ENCODE measurements at regions not wholly inside any gene's neighbourhood (a gene's known extent, or its start where the extent isn't known, plus 50 kb on each side); places are given as distances from the start of the nearest gene placed in this dataset.

DNA sequence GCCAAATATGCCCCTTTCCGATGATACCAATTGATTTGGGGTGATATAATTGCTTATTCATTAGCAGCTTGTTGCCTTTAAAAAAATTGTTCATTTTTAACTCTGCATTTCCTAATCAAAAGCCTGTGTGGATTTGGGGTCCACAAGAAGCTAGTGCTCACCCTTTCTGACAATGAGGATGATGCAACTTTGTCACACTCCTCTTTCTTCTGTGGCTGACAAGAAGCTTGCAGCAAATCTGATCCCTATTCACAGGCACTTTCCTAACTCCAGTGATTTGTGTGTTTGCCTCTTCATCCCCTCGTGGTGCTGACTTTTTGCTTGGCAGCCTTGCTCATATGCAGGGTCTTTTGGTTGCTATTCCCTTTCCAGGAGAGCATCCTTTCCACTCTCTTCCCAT is 182.7 kb upstream of the LDB2 start:
- Histone ChIP-seq H3K9me3 (ENCODE audit: insufficient read depth, low read depth) (no peaks in the 10 kb centered on the region), H3K36me3 (ENCODE audit: low read depth) (no peaks in the 10 kb centered on the region), H3K27ac (no peak overlapping the region), H3K4me2 (no peak overlapping the region), H4K20me1 (ENCODE audit: insufficient read depth) (no peaks in the 10 kb centered on the region), H3K79me2 (ENCODE audit: low read depth) (no peaks in the 10 kb centered on the region), H2AFZ (no peak overlapping the region), H3K4me3 (no peak overlapping the region), H3K4me1 (replicated peaks; ENCODE audit: insufficient read depth) (no peaks in the 10 kb centered on the region), H3K27me3 (ENCODE audit: insufficient read depth, low read depth) (0 out of 2 replicates have a peak, but pooled peaks cover 10% of the 10 kb centered on the region), H3F3A (ENCODE audit: insufficient read depth, low read depth) (no peaks in the 10 kb centered on the region), H3K9me2 (ENCODE audit: insufficient read depth) (no peaks in the 10 kb centered on the region)
- BruUV-seq (replicated peaks) = no TSS peak
- TF ChIP-seq EZH2 (IDR thresholded peaks at IDR 0.05; ENCODE audit: low read depth) = no peak
- TF ChIP-seq, protein P1, sequence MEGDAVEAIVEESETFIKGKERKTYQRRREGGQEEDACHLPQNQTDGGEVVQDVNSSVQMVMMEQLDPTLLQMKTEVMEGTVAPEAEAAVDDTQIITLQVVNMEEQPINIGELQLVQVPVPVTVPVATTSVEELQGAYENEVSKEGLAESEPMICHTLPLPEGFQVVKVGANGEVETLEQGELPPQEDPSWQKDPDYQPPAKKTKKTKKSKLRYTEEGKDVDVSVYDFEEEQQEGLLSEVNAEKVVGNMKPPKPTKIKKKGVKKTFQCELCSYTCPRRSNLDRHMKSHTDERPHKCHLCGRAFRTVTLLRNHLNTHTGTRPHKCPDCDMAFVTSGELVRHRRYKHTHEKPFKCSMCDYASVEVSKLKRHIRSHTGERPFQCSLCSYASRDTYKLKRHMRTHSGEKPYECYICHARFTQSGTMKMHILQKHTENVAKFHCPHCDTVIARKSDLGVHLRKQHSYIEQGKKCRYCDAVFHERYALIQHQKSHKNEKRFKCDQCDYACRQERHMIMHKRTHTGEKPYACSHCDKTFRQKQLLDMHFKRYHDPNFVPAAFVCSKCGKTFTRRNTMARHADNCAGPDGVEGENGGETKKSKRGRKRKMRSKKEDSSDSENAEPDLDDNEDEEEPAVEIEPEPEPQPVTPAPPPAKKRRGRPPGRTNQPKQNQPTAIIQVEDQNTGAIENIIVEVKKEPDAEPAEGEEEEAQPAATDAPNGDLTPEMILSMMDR (conservative IDR thresholded peaks at IDR 0.05) = no peak
- DNase-seq = no peak
- ChIA-PET CTCF (no interaction called here), POLR2A (ENCODE audit: unreplicated experiment) (no interaction called here)
- intact Hi-C loops (cut with micrococcal nuclease; ENCODE audit: unreplicated experiment) = no loop called here

DNA sequence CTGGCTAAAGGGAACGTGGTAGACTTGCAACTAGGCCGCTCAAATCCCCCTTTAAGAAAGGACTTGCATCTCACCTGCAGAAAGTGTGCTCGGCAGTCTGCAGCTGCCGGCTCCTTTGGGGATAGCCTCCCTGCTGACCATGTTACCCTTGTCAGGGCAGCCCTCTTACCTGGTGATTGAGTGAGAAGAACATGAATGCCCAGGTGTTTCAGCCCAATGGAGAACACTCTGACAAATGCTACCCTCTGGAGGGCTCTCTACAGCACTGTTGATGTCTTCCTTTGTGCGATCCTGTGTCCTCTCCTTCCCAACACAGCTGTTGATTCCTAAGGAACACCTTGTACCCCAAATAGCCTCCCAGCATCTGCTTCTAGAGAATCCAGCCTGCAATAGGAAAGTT is 178.7 kb upstream of the LDB2 start:
- Histone ChIP-seq H3K27me3 (ENCODE audit: insufficient read depth, low read depth) (0 out of 2 replicates have a peak, but pooled peaks cover 4% of the 10 kb centered on the region), H4K20me1 (ENCODE audit: insufficient read depth) (no peaks in the 10 kb centered on the region), H3K27ac (no peak overlapping the region), H3K36me3 (ENCODE audit: low read depth) (no peaks in the 10 kb centered on the region), H3F3A (ENCODE audit: insufficient read depth, low read depth) (no peaks in the 10 kb centered on the region), H3K9me3 (ENCODE audit: insufficient read depth, low read depth) (no peaks in the 10 kb centered on the region), H3K79me2 (ENCODE audit: low read depth) (no peaks in the 10 kb centered on the region), H2AFZ (no peak overlapping the region), H3K4me2 (no peak overlapping the region), H3K4me1 (replicated peaks; ENCODE audit: insufficient read depth) (no peaks in the 10 kb centered on the region), H3K4me3 (no peak overlapping the region), H3K9me2 (ENCODE audit: insufficient read depth) (no peaks in the 10 kb centered on the region)
- no TSS peak for BruUV-seq (replicated peaks)
- CTCF ChIA-PET = no interaction called here
- POLR2A ChIA-PET (ENCODE audit: unreplicated experiment) = no interaction called here
- DNase-seq = no peak
- intact Hi-C loops (cut with micrococcal nuclease; ENCODE audit: unreplicated experiment) = no loop called here
- TF ChIP-seq, protein P1 (conservative IDR thresholded peaks at IDR 0.05) = no peak
- TF ChIP-seq EZH2 (IDR thresholded peaks at IDR 0.05; ENCODE audit: low read depth) = no peak

DNA sequence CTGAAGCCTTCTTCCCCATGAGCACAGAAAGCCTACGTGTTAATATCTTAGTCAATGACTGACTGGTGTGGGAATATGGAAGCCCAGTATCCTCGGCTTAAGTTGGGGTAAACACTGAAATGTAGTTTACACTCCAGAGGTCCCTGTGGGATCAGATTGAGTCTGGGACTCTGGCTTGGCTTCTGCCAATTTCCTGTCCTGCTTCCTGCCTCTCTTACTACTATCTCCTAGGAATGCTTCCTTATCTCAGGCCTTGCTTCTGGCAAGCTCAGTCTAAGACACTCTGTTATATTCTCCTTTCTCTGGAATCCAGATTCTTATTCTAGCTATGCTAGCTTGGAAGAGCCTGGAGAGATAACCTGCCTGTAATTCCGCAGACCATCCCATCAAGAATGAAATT is 174.0 kb upstream of the LDB2 start:
- no peak overlapping the region for H3K4me3 ChIP-seq
- no TSS peak for BruUV-seq (replicated peaks)
- no peak overlapping the region for H3K4me2 ChIP-seq
- no peak for DNase-seq
- ChIA-PET POLR2A (ENCODE audit: unreplicated experiment) (no interaction called here), CTCF (no interaction called here)
- H3K36me3 ChIP-seq (ENCODE audit: low read depth) = no peaks in the 10 kb centered on the region
- no peaks in the 10 kb centered on the region for H3F3A ChIP-seq (ENCODE audit: insufficient read depth, low read depth)
- H3K4me1 ChIP-seq (replicated peaks; ENCODE audit: insufficient read depth) = no peaks in the 10 kb centered on the region
- no peaks in the 10 kb centered on the region for H3K9me2 ChIP-seq (ENCODE audit: insufficient read depth)
- TF ChIP-seq, protein P1 (conservative IDR thresholded peaks at IDR 0.05) = no peak
- TF ChIP-seq EZH2 (IDR thresholded peaks at IDR 0.05; ENCODE audit: low read depth) = no peak
- H3K9me3 ChIP-seq (ENCODE audit: insufficient read depth, low read depth) = no peaks in the 10 kb centered on the region
- no peaks in the 10 kb centered on the region for H3K27me3 ChIP-seq (ENCODE audit: insufficient read depth, low read depth)
- no peaks in the 10 kb centered on the region for H4K20me1 ChIP-seq (ENCODE audit: insufficient read depth)
- no peak overlapping the region for H3K27ac ChIP-seq
- no peak overlapping the region for H2AFZ ChIP-seq
- H3K79me2 ChIP-seq (ENCODE audit: low read depth) = no peaks in the 10 kb centered on the region
- intact Hi-C loops (cut with micrococcal nuclease; ENCODE audit: unreplicated experiment) = no loop called here
